NCI-H1694 (cell line): ENCODE measurements at regions not wholly inside any gene's neighbourhood (a gene's known extent, or its start where the extent isn't known, plus 50 kb on each side); places are given as distances from the start of the nearest gene placed in this dataset.
"Not testable (repeated sequence)": the region's sequence is repeated elsewhere in the genome, so short reads cannot be mapped to it uniquely, and the experiment has no call there.

Experiments used
- DNase-seq: peaks from one replicate; lab custom pipeline; 2025; lab: John Stamatoyannopoulos, UW

DNA sequence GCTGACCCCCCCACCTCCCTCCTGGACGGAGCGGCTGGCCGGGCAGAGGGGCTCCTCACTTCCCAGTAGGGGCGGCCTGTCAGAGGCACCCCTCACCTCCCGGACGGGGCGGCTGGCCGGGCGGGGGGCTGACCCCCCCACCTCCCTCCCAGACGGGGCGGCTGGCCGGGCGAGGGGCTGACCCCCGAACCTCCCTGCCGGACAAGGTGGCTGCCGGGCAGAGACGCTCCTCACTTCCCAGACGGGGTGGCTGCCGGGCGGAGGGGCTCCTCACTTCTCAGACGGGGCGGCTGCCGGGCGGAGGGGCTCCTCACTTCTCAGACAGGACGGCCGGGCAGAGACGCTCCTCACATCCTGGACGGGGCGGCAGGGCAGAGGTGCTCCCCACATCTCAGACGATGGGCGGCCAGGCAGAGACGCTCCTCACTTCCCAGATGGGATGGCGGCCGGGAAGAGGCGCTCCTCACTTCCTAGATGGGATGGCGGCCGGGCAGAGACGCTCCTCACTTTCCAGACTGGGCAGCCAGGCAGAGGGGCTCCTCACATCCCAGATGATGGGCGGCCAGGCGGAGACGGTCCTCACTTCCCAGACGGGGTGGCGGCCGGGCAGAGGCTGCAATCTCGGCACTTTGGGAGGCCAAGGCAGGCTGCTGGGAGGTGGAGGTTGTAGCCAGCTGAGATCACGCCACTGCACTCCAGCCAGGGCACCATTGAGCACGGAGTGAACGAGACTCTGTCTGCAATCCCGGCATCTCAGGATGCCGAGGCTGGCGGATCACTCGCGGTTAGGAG is 66.2 kb upstream of the PAPPA2 start:
- not testable (repeated sequence) for DNase-seq

DNA sequence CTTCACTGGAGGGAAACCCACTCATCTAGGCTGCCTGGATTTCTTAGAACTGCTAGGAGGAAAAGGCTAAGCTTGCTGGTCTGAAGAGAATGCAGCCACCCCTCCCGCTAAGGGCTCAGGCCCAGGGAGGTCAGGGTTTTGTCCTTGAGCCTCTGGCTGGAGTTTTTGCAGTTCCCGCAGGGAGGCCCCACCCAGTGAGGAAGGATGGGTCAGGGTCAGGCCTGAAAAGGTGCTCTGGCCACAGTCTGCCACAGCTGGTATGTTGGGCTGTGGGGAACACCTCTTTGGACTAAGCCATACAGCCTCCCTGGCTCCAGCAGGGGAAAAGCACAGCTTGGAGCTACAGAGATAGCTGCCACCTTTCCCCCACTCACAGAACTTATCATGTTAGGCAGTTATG is 71.4 kb upstream of the PAPPA2 start:
- DNase-seq, result no peak

DNA sequence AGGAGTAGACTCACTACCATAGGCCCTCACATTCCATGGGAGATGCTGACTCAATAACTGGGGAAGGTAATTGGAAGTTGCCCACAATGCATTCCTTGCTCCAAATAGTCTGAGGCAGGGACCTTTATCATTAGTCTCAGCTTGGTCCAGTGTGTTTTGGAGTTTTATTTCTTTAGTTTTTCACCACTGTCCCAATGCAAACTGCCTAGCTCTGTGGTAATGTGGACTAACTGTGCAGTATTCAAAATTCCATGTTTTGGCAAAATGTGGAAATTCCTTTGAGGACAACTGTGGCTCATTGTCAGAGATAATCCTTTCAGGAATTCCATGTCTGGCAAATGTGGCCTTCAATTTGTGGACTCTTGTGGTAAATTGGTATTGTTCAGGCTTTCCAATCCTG is 78.1 kb upstream of the PAPPA2 start:
- no peak for DNase-seq

DNA sequence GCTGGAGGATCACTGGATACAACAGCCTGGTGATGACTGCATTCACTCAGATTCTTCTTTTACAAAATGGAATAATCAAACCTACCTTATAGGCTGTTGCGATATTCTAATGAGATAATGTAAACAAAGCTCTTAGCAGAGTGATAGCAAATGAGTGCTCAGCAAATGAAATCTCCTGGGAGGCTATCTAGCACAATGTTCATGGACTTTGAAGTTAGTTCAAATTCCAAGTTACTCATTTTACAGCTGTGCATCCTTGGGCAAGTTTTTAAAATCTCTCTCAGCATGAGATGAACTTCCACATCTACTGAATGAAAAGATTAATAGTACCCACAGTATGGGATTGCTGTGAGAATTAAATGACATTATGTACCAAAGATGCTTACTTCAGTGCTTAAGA is 80.8 kb upstream of the PAPPA2 start:
- no peak for DNase-seq

DNA sequence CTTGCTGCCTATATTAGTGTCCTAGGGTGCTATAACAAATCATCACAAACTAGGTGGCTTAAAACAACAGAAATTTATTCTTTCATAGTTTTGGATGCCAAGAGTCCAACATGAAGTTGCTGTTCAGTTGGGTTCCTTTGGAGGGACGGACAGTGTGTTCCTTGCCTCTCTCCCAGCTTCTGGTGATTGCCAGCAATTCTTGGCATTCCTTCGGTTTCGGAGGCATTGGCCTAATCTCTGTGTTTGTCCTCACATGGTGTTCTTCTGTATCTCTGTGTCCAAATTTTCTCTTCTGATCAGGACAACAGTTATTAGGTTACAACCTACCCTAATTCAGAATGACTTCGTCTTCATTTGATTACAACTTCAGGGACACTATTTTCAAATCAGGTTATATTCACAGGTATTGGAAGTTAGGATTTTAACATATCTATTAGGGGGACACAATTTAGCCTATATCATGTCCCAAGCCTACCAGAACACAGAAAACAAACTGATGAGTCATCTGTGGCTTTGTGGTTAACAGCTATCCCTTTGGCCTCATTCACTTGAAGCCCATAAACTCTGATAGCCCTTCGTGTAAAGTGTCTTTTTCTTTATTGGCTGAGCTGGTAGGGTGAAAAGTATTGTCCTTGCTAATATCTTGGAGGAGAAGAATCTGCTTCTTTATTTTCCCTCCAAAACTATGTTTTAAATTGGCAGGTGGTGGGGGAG is 83.2 kb upstream of the PAPPA2 start:
- DNase-seq, result no peak

DNA sequence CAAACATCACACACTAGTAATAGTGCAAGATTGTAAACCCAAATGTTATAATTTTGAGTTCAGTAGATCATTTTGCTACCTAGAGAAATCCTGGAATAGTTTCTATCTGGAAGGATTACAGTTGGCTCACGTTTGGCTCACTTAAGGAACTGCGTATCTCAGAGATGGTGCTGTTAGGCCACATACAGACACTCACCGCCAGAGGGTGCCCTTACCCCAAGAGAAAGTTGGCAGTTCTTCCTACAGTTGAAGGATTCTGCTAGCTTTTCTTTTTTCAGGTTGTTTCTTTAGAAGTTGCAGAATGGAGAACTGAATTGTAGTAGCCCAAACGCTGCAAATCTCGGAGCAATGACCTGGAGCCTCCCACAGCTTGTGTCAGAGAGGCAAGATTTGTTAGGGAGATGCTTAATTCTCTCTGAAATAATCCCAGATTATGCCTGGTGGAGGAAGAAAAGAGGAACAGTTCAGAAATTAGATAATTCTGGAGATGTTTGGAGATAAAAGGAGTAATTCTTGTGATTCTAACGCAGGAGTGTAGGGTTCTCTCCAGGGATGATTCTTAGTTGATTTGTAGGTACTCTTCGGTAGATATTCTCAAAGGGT is 87.9 kb upstream of the PAPPA2 start:
- DNase-seq, result peak; percentile 68

DNA sequence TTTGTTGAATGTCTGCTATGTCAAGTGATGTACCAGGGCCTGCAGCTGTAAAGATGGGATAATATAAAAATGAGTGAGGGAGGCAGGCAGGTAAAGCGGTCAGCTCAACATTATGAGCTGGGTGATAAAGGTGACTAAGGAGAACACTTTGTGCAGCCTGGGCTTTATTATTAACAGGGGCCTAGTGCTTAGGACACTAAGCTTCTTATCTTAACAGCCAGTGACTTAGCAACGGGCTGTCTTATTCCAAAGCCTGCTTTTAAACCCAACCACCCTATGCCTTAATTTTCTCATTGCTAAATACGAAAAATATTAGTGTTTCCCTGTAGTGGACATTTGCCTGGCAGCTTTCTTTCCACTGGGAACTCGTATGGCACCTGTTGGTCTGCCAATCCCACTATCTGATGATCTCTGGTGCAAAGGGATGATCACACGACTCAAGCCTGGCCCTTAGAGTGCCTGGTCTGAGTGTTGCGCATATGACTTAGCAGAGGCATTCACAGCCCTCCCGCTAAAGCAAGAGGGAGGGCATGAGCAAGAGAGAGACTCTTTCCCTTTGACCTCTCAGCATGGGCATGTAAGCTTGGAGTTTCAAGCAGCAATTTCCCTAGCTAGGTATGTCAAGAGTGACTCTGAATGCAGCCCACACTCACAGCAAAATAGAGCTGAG is 98.6 kb upstream of the PAPPA2 start:
- no peak for DNase-seq

DNA sequence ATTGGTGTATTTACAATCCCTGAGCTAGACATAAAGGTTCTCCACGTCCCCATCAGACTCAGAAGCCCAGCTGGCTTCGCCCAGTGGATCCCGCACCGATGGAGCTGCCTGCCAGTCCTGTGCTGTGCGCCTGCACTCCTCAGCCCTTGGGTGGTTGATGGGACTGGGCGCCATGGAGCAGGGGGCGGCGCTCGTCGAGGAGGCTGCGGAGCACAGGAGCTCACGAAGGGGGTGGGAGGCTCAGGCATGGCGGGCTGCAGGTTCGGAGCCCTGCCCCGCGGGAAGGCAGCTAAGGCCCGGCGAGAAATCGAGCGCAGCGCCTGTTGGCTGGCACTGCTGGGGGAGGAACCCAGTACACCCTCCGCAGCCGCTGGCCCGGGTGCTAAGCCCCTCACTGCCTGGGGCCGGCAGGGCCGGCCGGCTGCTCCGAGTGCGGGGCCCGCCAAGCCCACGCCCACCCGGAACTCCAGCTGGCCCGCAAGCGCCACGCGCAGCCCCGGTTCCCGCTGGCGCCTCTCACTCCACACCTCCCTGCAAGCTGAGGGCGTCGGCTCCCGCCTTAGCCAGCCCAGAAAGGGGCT is 113.8 kb upstream of the PAPPA2 start:
- DNase-seq, result not testable (repeated sequence)

DNA sequence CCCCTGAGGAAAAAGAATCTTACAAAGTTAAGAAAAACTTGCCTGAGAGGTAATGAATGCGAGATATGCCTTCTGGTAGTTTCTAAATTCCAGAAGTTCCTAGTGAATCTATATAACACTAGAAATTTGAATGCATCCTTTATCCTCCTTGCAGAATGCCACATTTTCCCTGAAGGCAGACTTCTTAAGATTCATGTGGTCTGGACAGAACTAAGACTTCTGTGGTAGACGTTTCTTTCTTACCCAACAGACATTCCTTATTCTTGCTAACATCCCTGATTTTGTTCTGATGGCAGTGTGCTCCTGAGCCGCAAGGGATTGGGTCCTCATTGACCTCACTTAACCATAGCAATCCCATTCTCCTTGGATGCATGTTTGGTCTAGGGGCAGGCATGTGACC is 121.3 kb upstream of the PAPPA2 start:
- DNase-seq, result no peak

DNA sequence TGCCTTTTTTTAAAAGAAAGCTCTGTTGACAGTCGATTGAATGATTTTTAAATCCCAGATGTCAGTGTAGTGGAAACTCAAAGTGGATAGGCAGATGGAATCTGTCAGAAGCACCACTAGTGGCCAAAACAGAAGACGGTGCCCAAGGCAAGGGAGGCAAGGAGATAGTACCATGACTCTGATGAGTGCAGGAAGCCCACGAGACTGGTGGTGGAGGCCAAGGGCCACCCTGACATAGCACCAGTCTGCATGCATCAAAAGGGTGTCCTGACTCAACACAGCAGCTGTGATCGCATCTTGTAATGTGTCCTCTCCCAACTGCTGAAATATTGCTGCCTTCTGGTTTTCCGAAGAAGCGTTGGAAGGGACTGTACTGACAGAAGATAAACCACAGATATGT is 124.1 kb upstream of the PAPPA2 start:
- no peak for DNase-seq

DNA sequence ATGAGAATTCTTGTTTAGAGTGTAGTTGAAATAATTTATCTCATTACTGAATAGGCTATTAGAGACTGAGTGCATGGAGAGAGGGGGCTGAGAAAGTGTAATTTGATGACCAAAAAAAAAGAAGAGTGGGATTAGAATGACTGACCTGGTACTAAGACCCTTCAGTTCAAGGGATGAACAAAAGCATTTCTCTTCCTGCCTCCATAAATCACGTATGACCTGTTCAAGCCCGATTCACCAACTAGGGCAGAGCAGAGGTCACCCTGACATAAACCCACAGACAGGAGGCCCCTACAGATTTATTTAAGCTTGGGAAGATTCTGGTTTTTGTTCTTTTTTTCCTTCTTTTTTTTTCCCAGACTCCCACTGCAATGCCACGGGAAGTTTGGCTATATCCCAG is 123.7 kb upstream of the COP1 start:
- DNase-seq, result no peak

DNA sequence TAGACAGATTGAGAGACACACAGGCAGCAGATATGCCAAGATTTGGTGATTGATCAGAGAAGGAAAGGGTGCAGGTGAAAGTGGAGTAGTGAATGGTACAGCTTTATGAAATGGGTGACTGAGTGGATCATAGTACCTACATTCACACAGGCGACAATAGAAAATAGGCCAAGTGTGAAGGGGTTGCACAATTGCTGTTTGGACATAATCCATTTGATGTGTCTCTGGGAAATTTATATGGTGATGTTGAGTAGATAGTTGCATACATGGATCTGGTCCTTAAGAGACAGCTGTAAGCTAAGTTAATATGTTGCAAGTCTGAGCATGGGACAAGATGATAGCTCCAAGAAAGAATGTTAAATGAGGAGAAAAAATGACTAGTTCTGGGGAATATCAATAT is 118.6 kb upstream of the COP1 start:
- no peak for DNase-seq

DNA sequence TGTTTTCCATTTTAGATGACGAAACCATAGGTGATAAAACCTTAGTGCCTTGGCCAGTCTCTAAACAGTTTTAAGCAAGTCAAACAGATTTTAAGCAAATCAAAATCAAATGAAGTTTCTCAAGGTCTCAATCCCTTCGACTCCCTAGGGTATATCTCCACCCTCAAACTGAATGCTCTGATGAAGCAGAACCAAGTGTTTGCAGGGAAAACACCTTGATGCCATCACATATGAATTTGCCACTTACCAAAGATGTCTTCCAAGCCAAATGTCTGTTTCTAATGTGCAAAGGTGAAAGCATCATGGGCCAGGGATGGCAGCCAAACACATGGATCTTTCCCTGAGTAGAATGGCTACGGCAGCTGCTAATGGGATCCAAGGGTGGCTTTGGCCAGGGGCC is 116.4 kb upstream of the COP1 start:
- no peak for DNase-seq

DNA sequence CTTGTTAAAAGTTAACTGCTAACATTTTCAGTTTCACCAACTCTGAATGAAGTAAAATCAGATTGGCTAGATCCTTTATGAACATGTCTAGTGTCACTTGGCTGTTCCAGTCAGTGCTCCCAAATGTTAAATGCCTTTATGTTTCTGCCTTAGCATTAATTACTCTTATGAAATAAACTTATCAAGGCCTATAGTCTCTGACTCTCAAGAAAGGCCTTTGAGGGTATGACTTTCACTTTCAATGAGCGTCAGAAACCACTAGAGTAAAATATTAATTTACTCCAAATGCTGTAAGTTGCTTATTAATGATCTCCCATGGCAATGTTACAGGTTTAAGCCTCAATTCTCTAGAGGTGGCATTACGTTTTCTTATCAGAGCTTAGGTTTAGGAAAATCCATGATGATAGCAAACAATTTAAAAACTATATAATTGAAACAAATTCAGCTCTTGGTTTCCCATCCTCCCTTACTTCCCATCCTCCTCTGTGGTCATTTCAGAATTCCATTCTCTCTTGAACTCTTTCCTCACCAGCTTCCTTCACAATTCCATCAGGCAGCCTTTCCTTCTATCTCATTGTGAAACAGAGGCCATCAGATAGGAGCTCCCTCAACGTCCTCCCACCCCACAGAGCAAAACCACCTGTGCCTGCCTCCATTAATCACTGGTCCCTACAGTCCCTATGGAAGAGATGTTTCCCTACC is 108.6 kb upstream of the COP1 start:
- no peak for DNase-seq

DNA sequence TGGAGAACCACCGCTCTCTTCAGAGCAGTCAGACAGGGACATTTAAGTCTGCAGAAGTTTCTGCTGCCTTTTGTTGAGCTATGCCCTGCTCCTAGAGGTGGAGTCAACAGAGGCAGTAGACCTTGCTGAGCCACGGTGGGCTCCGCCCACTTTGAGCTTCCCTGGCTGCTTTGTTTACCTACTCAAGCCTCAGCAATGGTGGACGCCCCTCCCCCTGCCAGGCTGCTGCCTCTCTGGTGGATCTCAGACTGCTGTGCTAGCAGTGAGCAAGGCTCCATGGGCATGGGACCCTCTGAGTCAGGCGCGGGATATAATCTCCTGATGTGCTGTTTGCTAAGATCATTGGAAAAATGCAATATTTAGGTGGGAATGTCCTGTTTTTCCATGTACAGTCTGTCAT is 89.5 kb upstream of the COP1 start:
- DNase-seq, result not testable (repeated sequence)

DNA sequence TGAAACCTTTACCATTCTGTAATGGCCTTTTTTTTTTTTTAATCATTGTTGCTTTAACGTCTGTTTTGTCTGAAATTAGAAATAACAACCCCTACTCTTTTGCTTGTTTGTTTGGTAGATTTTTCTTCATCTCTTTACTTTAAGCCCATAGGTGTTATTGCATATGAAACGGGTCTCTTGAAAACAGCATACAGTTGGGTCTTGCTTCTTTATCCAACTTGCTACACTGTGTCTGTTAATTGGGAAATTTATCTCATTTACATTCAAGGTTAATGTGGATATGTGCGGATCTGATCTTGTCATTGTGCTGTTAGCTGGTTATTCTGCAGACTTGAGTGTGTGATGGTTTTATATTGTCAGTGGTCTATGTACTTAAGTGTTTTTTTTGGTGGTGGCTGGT is 78.9 kb upstream of the COP1 start:
- DNase-seq, result no peak

DNA sequence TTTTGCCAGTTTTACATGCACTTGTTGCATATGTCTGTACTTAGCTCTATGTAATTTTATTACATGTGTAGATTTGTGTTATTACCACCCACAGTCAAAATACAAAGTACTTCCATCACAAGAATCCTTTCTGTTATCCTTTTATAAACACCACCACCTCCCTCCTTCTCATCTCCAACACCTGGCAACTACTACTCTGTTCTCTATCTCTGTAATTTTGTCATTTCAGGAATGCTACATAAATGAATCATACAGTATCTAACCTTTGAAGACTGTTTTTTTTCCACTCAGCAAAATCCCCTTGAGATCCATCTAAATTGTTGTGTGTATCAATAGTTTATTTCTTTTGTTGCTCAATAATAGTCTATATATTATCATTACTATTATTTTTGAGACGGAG is 64.5 kb upstream of the COP1 start:
- no peak for DNase-seq
